GF-D8 (cell line): ENCODE measurements at regions not wholly inside any gene's neighbourhood (a gene's known extent, or its start where the extent isn't known, plus 50 kb on each side); places are given as distances from the start of the nearest gene placed in this dataset.
A peak's percentile ranks its signal among the peaks of the same experiment; 100 is the strongest.
"Not testable (repeated sequence)": the region's sequence is repeated elsewhere in the genome, so short reads cannot be mapped to it uniquely, and the experiment has no call there.

Experiments
- DNase-seq: peaks from one replicate; lab custom pipeline; 2025; lab: John Stamatoyannopoulos, UW

GRCh38 chr1:182159443-182159842 is 97.9 kb upstream of the ZNF648 start:
- no peak for DNase-seq

GRCh38 chr1:182157187-182157586 is 95.7 kb upstream of the ZNF648 start:
- no peak for DNase-seq

GRCh38 chr1:182154425-182154824 is 92.9 kb upstream of the ZNF648 start:
- not testable (repeated sequence) for DNase-seq

GRCh38 chr1:182149411-182149965 is 88.0 kb upstream of the ZNF648 start:
- DNase-seq: peak; percentile 94

- DNase-seq: no peak
Observed at GRCh38 chr1:182147951-182148350, 86.4 kb upstream of the ZNF648 start.

GRCh38 chr1:182147136-182147820 is 85.8 kb upstream of the ZNF648 start:
- DNase-seq: peak; percentile 78

- no peak for DNase-seq
Observed at GRCh38 chr1:182146286-182146685, 84.8 kb upstream of the ZNF648 start.

- no peak for DNase-seq
Observed at GRCh38 chr1:182145441-182145840, 83.9 kb upstream of the ZNF648 start.

GRCh38 chr1:182144646-182145030 is 83.1 kb upstream of the ZNF648 start:
- DNase-seq: no peak

- peak; percentile 61 for DNase-seq
Observed at GRCh38 chr1:182143825-182144645, 82.5 kb upstream of the ZNF648 start.

- peak; percentile 46 for DNase-seq
Observed at GRCh38 chr1:182143154-182143657, 81.7 kb upstream of the ZNF648 start.

GRCh38 chr1:182142621-182143020 is 81.1 kb upstream of the ZNF648 start:
- no peak for DNase-seq

GRCh38 chr1:182141040-182141439 is 79.5 kb upstream of the ZNF648 start:
- DNase-seq: no peak

GRCh38 chr1:182139496-182139895 is 78.0 kb upstream of the ZNF648 start:
- no peak for DNase-seq

GRCh38 chr1:182137546-182137945 is 76.0 kb upstream of the ZNF648 start:
- no peak for DNase-seq

GRCh38 chr1:182135946-182136345 is 74.4 kb upstream of the ZNF648 start:
- DNase-seq: no peak

- no peak for DNase-seq
Observed at GRCh38 chr1:182134257-182134656, 72.7 kb upstream of the ZNF648 start.

GRCh38 chr1:182133181-182133580 is 71.7 kb upstream of the ZNF648 start:
- no peak for DNase-seq

- no peak for DNase-seq
Observed at GRCh38 chr1:182129398-182129797, 67.9 kb upstream of the ZNF648 start.

- DNase-seq: no peak
Observed at GRCh38 chr1:182128502-182128901, 67.0 kb upstream of the ZNF648 start.

GRCh38 chr1:182127656-182128055 is 66.1 kb upstream of the ZNF648 start:
- no peak for DNase-seq

- no peak for DNase-seq
Observed at GRCh38 chr1:182126272-182126800, 64.8 kb upstream of the ZNF648 start.

- DNase-seq: no peak
Observed at GRCh38 chr1:182122913-182123260, 61.4 kb upstream of the ZNF648 start.
